ENCODE measurements at regions not wholly inside any gene's neighbourhood (a gene's known extent, or its start where the extent isn't known, plus 50 kb on each side); places are given as distances from the start of the nearest gene placed in this dataset.

DNA sequence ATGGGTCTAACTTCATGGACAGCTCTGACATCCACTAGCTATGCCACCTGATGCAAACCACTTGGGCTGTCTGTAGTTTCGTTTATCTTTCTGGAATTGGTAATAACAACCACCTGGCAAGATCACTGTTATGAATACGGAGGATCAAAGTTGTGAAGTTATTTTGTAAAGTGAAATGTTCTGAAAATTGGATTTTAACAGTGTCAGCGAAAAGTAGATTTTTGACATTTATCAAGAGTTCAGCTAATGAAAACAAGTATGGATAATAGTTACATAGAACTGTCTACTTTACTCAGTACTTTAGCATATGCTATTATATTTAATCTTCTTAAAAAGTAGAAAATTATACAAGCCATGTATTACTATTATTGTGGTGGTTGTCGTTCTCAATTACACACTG is 813.8 kb downstream of the RNF144A start:
- TF ChIP-seq, protein P1, sequence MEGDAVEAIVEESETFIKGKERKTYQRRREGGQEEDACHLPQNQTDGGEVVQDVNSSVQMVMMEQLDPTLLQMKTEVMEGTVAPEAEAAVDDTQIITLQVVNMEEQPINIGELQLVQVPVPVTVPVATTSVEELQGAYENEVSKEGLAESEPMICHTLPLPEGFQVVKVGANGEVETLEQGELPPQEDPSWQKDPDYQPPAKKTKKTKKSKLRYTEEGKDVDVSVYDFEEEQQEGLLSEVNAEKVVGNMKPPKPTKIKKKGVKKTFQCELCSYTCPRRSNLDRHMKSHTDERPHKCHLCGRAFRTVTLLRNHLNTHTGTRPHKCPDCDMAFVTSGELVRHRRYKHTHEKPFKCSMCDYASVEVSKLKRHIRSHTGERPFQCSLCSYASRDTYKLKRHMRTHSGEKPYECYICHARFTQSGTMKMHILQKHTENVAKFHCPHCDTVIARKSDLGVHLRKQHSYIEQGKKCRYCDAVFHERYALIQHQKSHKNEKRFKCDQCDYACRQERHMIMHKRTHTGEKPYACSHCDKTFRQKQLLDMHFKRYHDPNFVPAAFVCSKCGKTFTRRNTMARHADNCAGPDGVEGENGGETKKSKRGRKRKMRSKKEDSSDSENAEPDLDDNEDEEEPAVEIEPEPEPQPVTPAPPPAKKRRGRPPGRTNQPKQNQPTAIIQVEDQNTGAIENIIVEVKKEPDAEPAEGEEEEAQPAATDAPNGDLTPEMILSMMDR (IDR thresholded peaks at IDR 0.05): no peak
- no peak for TF ChIP-seq EP300 (IDR thresholded peaks at IDR 0.05)

Measured in esophagus muscularis mucosa (tissue), 3 donors.